Right lobe of liver (tissue), 6 donors: ENCODE measurements at regions not wholly inside any gene's neighbourhood (a gene's known extent, or its start where the extent isn't known, plus 50 kb on each side); places are given as distances from the start of the nearest gene placed in this dataset.
"Not testable (repeated sequence)": the region's sequence is repeated elsewhere in the genome, so short reads cannot be mapped to it uniquely, and the experiment has no call there.

Experiments
- ATAC-seq, 4 donors: fragments of 200-7000 bp; cut with Tn5 transposase; one replicate each; pipeline ENCODE4 v1.9.1; 2020; ENCODE audit warnings: mild to moderate bottlenecking in 4 of 4, moderate library complexity in 4 of 4
- DNase-seq, 3 donors: peaks; one replicate each; pipeline ENCODE4 v3.0.0-alpha.2; 2020
- H3K27ac ChIP-seq, 3 donors: fragments of 200-600 bp; one replicate each; pipeline ENCODE4 v1.8.0; 2022
- H3K27me3 ChIP-seq, 2 donors: fragments of 200-600 bp; one replicate each; pipeline ENCODE4 v1.8.0; 2022
- H3K36me3 ChIP-seq, 4 donors: fragments of 200-600 bp; sonication (generic) in 1 of 4; one replicate each; pipeline versions ENCODE4 v1.5.1 to v1.8.0; 2017 to 2022; ENCODE audit warnings: control low read depth in 1 of 4
- H3K4me1 ChIP-seq, 4 donors: fragments of 200-600 bp; sonication (generic) in 1 of 4; one replicate each; pipeline versions ENCODE4 v1.5.1 to v1.8.0; 2017 to 2022; ENCODE audit warnings: control low read depth in 1 of 4
- H3K4me3 ChIP-seq, 3 donors: fragments of 200-600 bp; one replicate each; pipeline ENCODE4 v1.8.0; 2022
- H3K9me3 ChIP-seq, 4 donors: fragments of 200-600 bp; sonication (generic) in 1 of 4; one replicate each; pipeline versions ENCODE4 v1.5.1 to v1.8.0; 2017 to 2022; ENCODE audit warnings: control low read depth in 1 of 4
- CTCF ChIP-seq, 4 donors: fragments of 200-600 bp in 3 of 4; fragments of 450-650 bp in 1 of 4; IDR thresholded peaks; one replicate each; pipeline versions ENCODE4 v1.5.1 to v1.8.0; 2016 to 2022; ENCODE audit warnings: antibody characterized with exemption in 4 of 4, mild to moderate bottlenecking in 2 of 4
- POLR2A ChIP-seq: fragments of 450-650 bp; IDR thresholded peaks from one replicate; pipeline ENCODE4 v1.6.1; 2017; ENCODE audit warnings: antibody characterized with exemption, mild to moderate bottlenecking
- WGBS: methylation state at CpG from one replicate; pipeline ENCODE4 v1.1.6; 2018; ENCODE audit warnings: low coverage, low lambda C conversion rate; ENCODE audit not compliant: insufficient coverage; ENCODE audit errors: missing lambda C conversion rate; 5-methylcytosine and 5-hydroxymethylcytosine counted together
- intact Hi-C, 2 donors: fragments of 100-400 bp; cut with DNase I; formaldehyde crosslinking; loops; one replicate each; pipeline versions ENCODE4 v1.11.2 to v1.14.1; 2022
- donor health status: DM: no; HTN: yes; CAD: no.
- donor health status: DM: no; HTN: no; CAD: no.
- donor health status: DM: no; HTN: no; CAD: no.
- donor health status: DM: no; HTN: yes; CAD: no.
- donor health status: DM: no; HTN: yes; CAD: no.

- Histone ChIP-seq H3K36me3 (no peaks in the 10 kb centered on the region), H3K27me3 (no peaks in the 10 kb centered on the region), H3K27ac (no peak overlapping the region), H3K4me1 (no peaks in the 10 kb centered on the region), H3K9me3 (no peaks in the 10 kb centered on the region), H3K4me3 (no peak overlapping the region)
- 26% methylated on average over 4 of the region's 4 CpGs for WGBS
- TF ChIP-seq CTCF (IDR thresholded peaks at IDR 0.05) (no peak), POLR2A (no peak)
- no peak for DNase-seq
- ATAC-seq, result no peak
- intact Hi-C loops, result no loop called here
Measured at GRCh38 chr13:75963302-75963701, 327.2 kb downstream of the LMO7 start.

- Histone ChIP-seq H3K36me3 (no peaks in the 10 kb centered on the region), H3K27ac (no peak overlapping the region), H3K4me3 (no peak overlapping the region), H3K9me3 (no peaks in the 10 kb centered on the region), H3K4me1 (no peaks in the 10 kb centered on the region), H3K27me3 (no peaks in the 10 kb centered on the region)
- no peak for ATAC-seq
- no peak for DNase-seq
- intact Hi-C loops, result no loop called here
- WGBS, result 22% methylated on average over 2 of the region's 2 CpGs
- TF ChIP-seq POLR2A, result no peak
- TF ChIP-seq CTCF (IDR thresholded peaks at IDR 0.05), result no peak
Measured at GRCh38 chr13:75961911-75962310, 325.8 kb downstream of the LMO7 start.

- Histone ChIP-seq H3K36me3 (no peaks in the 10 kb centered on the region), H3K27me3 (no peaks in the 10 kb centered on the region), H3K4me1 (no peaks in the 10 kb centered on the region), H3K4me3 (no peak overlapping the region), H3K9me3 (no peaks in the 10 kb centered on the region), H3K27ac (no peak overlapping the region)
- no peak for ATAC-seq
- TF ChIP-seq POLR2A, result no peak
- no peak for TF ChIP-seq CTCF (IDR thresholded peaks at IDR 0.05)
- 0% methylated on average over 1 of the region's 1 CpG for WGBS
- no peak for DNase-seq
- intact Hi-C loops, result no loop called here
Measured at GRCh38 chr13:75960538-75960994, 324.4 kb downstream of the LMO7 start.

- intact Hi-C loops, result no loop called here
- DNase-seq (no peak), ATAC-seq (no peak)
- H3K27ac ChIP-seq, result no peak overlapping the region
- no peak for TF ChIP-seq CTCF (IDR thresholded peaks at IDR 0.05)
- TF ChIP-seq POLR2A, result no peak
- H3K4me1 ChIP-seq, result no peaks in the 10 kb centered on the region
- no peak overlapping the region for H3K4me3 ChIP-seq
- 16% methylated on average over 3 of the region's 3 CpGs for WGBS
- H3K9me3 ChIP-seq, result no peaks in the 10 kb centered on the region
- H3K27me3 ChIP-seq, result no peaks in the 10 kb centered on the region
- no peaks in the 10 kb centered on the region for H3K36me3 ChIP-seq
Measured at GRCh38 chr13:75959861-75960481, 323.8 kb downstream of the LMO7 start.

GRCh38 chr13:75953589-75953988 lies 317.5 kb downstream of the LMO7 start:
- H3K27me3 ChIP-seq, H3K9me3 ChIP-seq, H3K36me3 ChIP-seq, H3K27ac ChIP-seq, DNase-seq, intact Hi-C loops, H3K4me3 ChIP-seq, ATAC-seq, H3K4me1 ChIP-seq: not testable (repeated sequence)
- 34% methylated on average over 2 of the region's 2 CpGs for WGBS
